Astrocyte of the spinal cord (primary cell): ENCODE measurements at regions not wholly inside any gene's neighbourhood (a gene's known extent, or its start where the extent isn't known, plus 50 kb on each side); places are given as distances from the start of the nearest gene placed in this dataset.

Source experiments
- DNase-seq: peaks from one replicate; pipeline ENCODE4 v3.0.0; 2011; ENCODE audit warnings: low read depth, low spot score
- H3K4me3 ChIP-seq: 2 replicates; pipeline ENCODE4 v1.5.1; 2011; ENCODE audit warnings: low read depth, mild to moderate bottlenecking, low read length, moderate library complexity
- CTCF ChIP-seq: IDR thresholded peaks from 2 replicates; pipeline ENCODE4 v1.5.1; 2012; ENCODE audit warnings: low read depth, mild to moderate bottlenecking, low read length, inconsistent platforms
- in situ Hi-C: cut with HindIII; loops from 2 replicates; pipeline ENCODE4 v1.10.0; 2017; ENCODE audit warnings: low sequenced_read_pairs

- no peak for DNase-seq
- TF ChIP-seq CTCF = no peak
- H3K4me3 ChIP-seq = no peak overlapping the region
- in situ Hi-C loops = no loop called here
Observed at GRCh38 chr4:111266937-111267336, 644.1 kb upstream of the PITX2 start.

GRCh38 chr4:111267786-111268185 lies 644.9 kb upstream of the PITX2 start:
- no peak for TF ChIP-seq CTCF
- no peak overlapping the region for H3K4me3 ChIP-seq
- in situ Hi-C loops = no loop called here
- DNase-seq = no peak

GRCh38 chr4:111268769-111269414 lies 646.0 kb upstream of the PITX2 start:
- DNase-seq = peak; percentile 48

GRCh38 chr4:111269439-111269838 lies 646.6 kb upstream of the PITX2 start:
- no peak for TF ChIP-seq CTCF
- no peak overlapping the region for H3K4me3 ChIP-seq
- in situ Hi-C loops = no loop called here
- no peak for DNase-seq

More at GRCh38 chr4:111268769-111269414, 646.0 kb upstream of the PITX2 start:
- H3K4me3 ChIP-seq = no peak overlapping the region
- in situ Hi-C loops = no loop called here
- no peak for TF ChIP-seq CTCF

GRCh38 chr4:111274060-111274459 lies 651.2 kb upstream of the PITX2 start:
- in situ Hi-C loops = no loop called here
- TF ChIP-seq CTCF = no peak
- no peak overlapping the region for H3K4me3 ChIP-seq
- DNase-seq = no peak

- no peak for DNase-seq
- TF ChIP-seq CTCF = no peak
- no peak overlapping the region for H3K4me3 ChIP-seq
- in situ Hi-C loops = no loop called here
Observed at GRCh38 chr4:111274486-111274885, 651.6 kb upstream of the PITX2 start.
